ENCODE measurements at regions not wholly inside any gene's neighbourhood (a gene's known extent, or its start where the extent isn't known, plus 50 kb on each side); places are given as distances from the start of the nearest gene placed in this dataset.
A peak's percentile ranks its signal among the peaks of the same experiment; 100 is the strongest.

- DNase-seq (ENCODE audit: low read depth): no peak
Observed at GRCh38 chr5:104443706-104444105, 881.1 kb upstream of the NUDT12 start.

DNA sequence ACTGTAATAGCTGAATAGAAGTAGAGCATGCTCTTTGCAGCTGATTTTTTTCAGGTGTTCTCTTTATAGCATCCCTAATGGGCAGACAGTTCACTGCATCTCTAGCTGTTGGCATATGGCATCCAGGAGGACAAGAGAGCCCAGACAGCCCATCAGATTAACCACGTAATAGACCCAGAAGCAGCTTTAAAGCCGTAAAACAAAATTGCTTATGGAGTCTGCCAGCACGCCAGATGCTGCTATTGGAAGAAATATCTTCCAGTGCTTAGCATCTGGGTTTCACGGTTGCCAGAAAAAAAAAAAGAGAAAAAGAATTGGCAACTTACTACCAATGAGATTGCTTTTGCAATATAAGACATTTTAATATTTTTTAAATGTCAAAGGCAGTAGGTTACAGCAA lies 869.4 kb upstream of the NUDT12 start:
- DNase-seq (ENCODE audit: low read depth): no peak

DNA sequence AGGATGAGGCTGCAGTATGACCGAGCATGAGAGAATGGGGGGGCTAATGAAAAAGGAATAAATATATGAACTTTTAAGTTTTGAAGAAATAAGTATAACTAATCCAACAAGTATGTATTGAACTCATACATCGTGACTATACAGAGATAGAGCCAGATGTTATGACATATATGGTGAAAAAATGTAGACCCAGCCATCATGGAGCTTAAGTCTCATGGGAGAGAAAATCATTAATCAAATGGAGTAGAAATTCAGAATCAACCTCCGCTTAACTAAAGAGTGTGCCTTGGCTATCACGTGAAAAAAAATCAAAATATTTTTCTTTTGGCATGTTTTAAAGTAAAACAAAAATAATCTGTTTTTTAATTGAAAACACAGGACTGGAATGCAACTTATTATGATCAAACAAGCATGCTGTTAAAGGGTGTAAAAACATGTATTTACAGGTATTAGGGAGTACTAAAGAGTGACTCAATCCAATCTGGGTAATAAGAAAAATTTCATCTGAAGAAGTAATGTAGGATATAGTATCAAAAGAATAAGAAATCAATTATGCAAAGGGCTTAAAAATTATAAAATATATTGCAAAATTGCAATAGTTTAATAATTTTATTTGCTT lies 868.5 kb upstream of the NUDT12 start:
- DNase-seq (ENCODE audit: low read depth): no peak

DNA sequence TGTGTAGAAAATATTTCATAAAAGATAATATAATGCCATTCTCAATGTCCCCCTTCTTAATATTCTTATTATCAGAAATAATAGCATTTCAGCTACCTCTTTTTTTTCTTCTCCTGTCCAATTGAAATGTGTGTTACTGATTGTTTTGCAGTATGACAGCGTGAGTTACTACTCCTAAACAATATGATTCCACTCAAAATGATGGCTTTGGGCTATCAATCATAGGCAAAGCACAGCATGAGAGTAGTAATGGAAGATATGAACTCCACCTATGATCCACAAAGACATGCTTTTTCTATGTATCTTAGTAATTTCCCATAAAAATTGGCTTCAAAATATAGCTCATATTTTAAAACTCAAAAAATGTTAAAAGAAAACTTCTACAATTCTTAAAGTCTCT lies 867.3 kb upstream of the NUDT12 start:
- DNase-seq (ENCODE audit: low read depth): no peak

- no peak for DNase-seq (ENCODE audit: low read depth)
Observed at GRCh38 chr5:104421431-104421830, 858.8 kb upstream of the NUDT12 start.

DNA sequence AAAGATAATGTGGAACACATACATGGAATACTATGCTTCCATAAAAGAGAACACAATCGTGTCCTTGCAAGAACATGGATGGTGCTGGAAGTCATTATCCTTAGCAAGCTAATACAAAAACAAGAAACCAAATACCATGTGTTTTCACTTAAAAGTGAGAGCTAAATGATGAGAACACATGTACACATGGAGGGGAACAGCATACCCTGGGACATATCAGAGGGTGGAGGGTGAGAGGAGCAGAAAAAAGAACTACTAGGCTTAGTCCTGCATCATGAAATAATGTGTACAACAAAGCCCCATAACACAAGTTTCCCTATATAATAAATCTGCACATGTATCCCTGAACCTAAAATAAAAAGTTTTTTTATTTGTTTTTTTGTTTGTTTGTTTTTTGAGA lies 855.5 kb upstream of the NUDT12 start:
- no peak for DNase-seq (ENCODE audit: low read depth)

DNA sequence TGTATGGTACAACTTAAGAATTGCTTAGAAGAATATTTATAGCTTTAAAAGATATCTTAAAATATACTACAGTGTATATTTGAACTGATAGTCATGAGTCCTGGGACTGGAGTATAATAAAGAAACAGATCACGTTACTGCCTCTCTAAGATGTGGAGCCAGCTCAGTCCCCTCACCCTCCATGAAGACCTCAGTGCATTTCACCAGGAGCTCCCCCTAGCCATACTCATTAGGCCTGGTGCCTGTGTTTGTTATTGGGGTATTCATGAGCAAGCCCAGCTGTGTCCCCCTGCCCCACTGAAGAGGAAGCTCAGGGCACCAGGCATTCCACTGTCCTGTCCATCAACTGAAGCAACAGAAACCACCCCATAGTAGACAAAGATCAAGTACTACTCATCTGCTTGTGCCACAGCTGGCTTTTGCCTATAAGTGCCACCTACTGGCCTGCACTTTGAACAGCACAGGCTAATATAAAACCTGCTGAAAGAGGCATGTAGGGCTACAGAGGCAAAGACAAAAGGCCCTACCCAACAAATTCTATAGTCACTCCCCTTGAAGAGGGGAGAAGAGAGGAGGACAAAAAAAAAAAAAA lies 850.2 kb upstream of the NUDT12 start:
- DNase-seq (ENCODE audit: low read depth): no peak

DNA sequence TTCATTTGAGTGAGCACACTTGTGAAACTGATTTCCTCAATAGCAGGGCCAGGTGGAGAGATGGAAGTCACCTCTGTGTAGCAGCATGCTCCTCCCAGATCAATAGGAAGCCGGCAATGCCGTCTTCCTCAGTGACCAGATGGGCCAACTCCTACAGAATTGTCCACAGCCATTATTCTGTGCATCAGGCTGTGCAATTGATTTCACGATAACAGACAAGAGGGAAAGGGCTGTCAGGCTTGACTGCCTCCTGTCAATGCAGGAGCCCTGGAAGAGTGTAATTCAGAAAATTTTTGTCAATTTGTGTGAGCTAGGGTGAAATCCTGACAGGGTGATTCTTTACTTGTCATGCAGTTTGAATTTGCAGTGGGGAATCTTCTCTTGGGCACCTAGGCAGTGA lies 838.4 kb upstream of the NUDT12 start:
- no peak for DNase-seq (ENCODE audit: low read depth)

DNA sequence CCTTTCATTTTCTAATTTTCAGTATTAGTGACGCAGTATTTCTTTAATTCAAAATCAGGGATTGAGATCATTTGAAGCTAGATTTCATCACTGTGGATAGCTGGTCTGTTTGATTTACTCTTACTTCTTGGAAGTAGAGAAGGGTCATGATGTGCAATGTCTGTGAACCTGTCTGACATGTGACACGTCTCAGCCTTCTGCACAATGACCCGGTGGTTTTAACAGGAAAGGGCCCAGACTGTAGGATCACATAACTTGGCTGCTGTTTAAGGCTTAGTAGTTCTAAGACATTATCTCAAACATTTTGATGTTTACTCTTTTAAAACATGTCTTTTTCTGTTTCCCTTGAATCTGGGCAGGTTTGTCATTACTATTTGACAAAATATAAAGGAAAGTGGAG lies 823.3 kb upstream of the NUDT12 start:
- no peak for DNase-seq (ENCODE audit: low read depth)

GRCh38 chr5:104375345-104375744 lies 812.8 kb upstream of the NUDT12 start:
- DNase-seq (ENCODE audit: low read depth): no peak

- no peak for DNase-seq (ENCODE audit: low read depth)
Observed at GRCh38 chr5:104372796-104373195, 810.2 kb upstream of the NUDT12 start.

GRCh38 chr5:104372376-104372775 lies 809.8 kb upstream of the NUDT12 start:
- DNase-seq (ENCODE audit: low read depth): no peak

DNA sequence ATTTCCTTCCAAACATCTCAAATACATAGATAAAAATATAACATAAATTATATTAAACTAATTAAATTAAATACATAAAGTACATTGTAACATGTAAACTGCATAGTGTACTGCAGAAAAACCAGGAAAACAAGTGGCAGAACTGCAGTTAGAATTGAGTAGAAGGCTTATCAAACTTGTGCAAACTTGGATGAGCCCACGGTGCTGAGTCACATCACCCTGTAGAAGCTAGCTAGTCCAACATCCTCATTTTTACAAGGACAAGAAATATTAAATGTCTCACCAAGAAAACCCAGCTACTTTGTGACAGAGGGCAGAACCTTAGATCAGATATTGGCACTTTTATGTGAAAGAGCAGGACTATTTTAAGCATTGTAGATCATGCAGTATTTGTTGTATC lies 807.9 kb upstream of the NUDT12 start:
- no peak for DNase-seq (ENCODE audit: low read depth)

- no peak for DNase-seq (ENCODE audit: low read depth)
Observed at GRCh38 chr5:104367978-104368377, 805.4 kb upstream of the NUDT12 start.

- DNase-seq (ENCODE audit: low read depth): no peak
Observed at GRCh38 chr5:104363567-104363966, 801.0 kb upstream of the NUDT12 start.

DNA sequence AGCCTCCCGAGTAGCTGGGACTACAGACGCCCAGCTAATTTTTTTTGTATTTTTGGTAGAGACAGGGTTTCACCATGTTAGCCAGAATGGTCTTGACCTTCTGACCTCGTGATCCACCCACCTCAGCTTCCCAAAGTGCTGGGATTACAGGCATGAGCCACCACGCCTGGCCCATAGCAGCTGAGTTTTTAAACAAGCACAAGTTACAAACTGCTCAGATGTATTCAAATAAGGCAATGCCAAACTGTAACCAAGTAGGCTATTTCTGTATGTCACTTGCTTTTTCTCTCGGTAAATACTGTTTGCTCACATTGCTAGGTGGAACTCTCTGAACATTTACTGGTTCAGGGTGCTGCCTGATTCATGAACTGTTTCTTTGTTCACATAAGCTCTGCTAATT lies 799.3 kb upstream of the NUDT12 start:
- no peak for DNase-seq (ENCODE audit: low read depth)

DNA sequence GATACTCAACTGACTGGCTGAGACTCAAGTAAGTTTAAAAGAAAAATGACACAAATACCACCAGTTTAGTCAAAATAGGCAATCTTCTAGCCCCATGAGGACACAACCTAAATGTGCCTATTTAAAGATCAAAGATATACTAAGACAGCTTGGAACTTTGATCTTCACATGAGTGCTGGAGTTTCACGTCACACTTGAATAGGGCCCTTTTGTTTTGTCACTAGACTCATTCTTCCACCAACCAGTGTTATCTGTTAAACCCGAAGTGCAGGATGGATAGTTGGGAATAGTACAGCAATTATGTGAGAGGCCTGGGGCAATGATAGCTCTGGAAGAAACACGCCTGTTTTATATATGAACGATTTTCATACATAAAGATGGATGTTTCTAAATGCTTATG lies 792.8 kb upstream of the NUDT12 start:
- DNase-seq (ENCODE audit: low read depth): no peak

DNA sequence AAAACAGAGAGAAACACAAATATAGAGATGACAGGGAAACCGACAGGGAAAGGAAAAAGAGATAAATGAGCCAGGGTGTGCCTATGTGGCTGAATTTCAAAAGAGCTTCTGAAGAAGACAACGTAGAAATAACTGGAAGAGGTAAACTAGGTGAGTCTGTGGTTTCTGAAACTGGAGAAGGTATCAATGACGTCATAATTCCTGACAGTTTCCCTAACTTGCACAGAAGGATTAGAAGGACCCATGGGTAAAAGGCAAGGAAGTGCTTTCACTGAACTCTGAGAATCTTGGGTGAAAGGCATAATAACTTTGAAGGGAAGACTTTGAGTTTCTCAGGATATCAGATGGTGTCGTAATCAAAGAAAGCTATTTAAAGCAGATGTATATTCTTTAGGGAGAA lies 790.8 kb upstream of the NUDT12 start:
- no peak for DNase-seq (ENCODE audit: low read depth)

DNA sequence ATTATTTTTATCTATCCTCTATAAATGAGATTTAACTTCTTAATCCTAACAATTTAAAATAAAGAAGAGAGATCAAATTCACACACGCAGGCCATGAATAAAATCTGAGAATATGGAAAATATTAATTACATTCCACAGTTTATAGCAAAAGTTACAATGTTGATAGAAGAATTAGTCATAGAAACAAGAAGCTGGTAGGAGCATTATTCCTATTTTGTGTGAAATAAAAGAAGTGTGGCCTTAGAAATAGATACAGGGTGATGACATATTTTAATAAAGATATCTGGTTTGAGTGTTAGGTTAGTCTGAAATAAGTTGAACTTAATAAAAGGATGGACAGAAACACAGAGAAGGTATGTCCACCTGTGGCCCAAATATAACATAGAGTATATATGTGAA lies 790.4 kb upstream of the NUDT12 start:
- DNase-seq (ENCODE audit: low read depth): no peak

DNA sequence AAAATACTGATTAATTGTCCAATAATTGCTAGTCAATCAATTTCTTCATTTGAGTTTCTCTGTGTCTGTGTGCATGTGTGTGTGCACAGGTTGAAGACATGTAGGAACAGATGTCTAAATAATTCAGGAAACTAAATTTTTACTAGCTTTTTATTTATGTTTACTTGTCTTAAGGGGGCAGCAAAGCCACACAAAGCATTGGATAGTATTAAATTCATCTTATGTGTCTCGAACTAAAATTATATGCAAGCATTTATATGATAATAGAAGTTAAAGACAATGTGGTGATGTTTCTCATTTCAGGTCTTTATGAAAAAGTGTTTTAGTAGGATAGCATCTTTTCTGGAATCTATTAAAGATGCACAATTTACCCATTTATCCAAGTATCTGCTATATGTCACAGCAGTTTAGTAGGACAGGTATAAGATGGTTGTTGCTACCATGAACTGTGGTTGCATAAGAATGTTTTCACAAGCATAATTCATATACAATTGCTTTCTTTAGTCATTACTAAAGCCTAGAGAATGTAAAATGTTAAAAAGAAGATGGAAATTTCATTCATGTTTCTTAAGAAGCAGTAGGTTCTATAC lies 784.6 kb upstream of the NUDT12 start:
- no peak for DNase-seq (ENCODE audit: low read depth)

- DNase-seq (ENCODE audit: low read depth): no peak
Observed at GRCh38 chr5:104345222-104346016, 782.8 kb upstream of the NUDT12 start.

DNA sequence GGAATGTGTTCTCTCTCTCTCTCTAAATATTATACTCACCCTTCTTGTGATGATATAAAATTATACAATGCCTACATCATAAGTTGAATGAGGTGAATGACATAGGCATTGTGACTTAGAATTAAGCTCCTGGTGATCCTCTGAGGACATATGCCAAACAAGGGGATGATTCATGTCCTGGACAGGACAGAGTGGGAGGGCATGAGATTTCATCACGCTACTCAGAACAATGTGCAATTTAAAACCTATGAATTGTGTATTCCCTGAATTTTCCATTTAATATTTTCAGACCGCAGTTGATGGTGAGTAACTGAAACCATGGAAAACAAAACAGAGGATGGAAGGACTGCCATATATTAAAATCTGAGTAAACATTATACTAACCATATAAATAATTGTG lies 782.2 kb upstream of the NUDT12 start:
- peak; percentile 34 for DNase-seq (ENCODE audit: low read depth)

- no peak for DNase-seq (ENCODE audit: low read depth)
Observed at GRCh38 chr5:104327801-104328200, 765.2 kb upstream of the NUDT12 start.
